Colonic mucosa (tissue), 4 donors: ENCODE measurements at regions not wholly inside any gene's neighbourhood (a gene's known extent, or its start where the extent isn't known, plus 50 kb on each side); places are given as distances from the start of the nearest gene placed in this dataset.
"Not testable (repeated sequence)": the region's sequence is repeated elsewhere in the genome, so short reads cannot be mapped to it uniquely, and the experiment has no call there.

Source experiments
- DNase-seq: peaks from one replicate; pipeline ENCODE4 v3.0.0-alpha.2; 2020
- H3K27ac ChIP-seq: fragments of 200-600 bp; one replicate; pipeline ENCODE4 v1.8.0; 2021
- H3K27me3 ChIP-seq: fragments of 200-600 bp; one replicate; pipeline ENCODE4 v1.8.0; 2021
- H3K36me3 ChIP-seq: fragments of 200-600 bp; one replicate; pipeline ENCODE4 v1.8.0; 2021
- H3K4me1 ChIP-seq: fragments of 200-600 bp; one replicate; pipeline ENCODE4 v1.8.0; 2021; ENCODE audit warnings: mild to moderate bottlenecking
- H3K4me3 ChIP-seq: fragments of 200-600 bp; one replicate; pipeline ENCODE4 v1.8.0; 2021
- H3K9ac ChIP-seq, 2 donors: one replicate each; pipeline ENCODE4 v1.7.0; 2013; ENCODE audit warnings: control low read depth in 2 of 2, low read depth in 2 of 2, low read length in 2 of 2
- H3K9me3 ChIP-seq: fragments of 200-600 bp; one replicate; pipeline ENCODE4 v1.8.0; 2021
- CTCF ChIP-seq: fragments of 200-600 bp; IDR thresholded peaks from one replicate; pipeline ENCODE4 v1.8.0; 2022; ENCODE audit warnings: antibody characterized with exemption, mild to moderate bottlenecking
- intact Hi-C: fragments of 100-400 bp; cut with DNase I; formaldehyde crosslinking; loops from one replicate; pipeline ENCODE4 v1.14.1; 2022
- donor health status: healthy.
- donor health status: DM: no; HTN: no; CAD: no.
- donor health status: DM: no; HTN: no; CAD: no.

GRCh38 chr20:59484228-59484627 is 120.1 kb upstream of the PHACTR3 start:
- no peak for DNase-seq
- no peaks in the 10 kb centered on the region for H3K36me3 ChIP-seq
- H3K4me3 ChIP-seq: no peak overlapping the region
- no peaks in the 10 kb centered on the region for H3K4me1 ChIP-seq
- H3K9ac ChIP-seq: no peak overlapping the region
- no peaks in the 10 kb centered on the region for H3K9me3 ChIP-seq
- no peaks in the 10 kb centered on the region for H3K27me3 ChIP-seq
- intact Hi-C loops: no loop called here
- no peak overlapping the region for H3K27ac ChIP-seq
- no peak for TF ChIP-seq CTCF

- no peak for DNase-seq
- Histone ChIP-seq H3K27me3 (no peaks in the 10 kb centered on the region), H3K4me3 (no peak overlapping the region), H3K36me3 (no peaks in the 10 kb centered on the region), H3K9ac (no peak overlapping the region), H3K4me1 (no peaks in the 10 kb centered on the region), H3K9me3 (no peaks in the 10 kb centered on the region), H3K27ac (no peak overlapping the region)
- intact Hi-C loops: no loop called here
- no peak for TF ChIP-seq CTCF
Measured at GRCh38 chr20:59485576-59486454, 118.5 kb upstream of the PHACTR3 start.

- H3K36me3 ChIP-seq, H3K4me3 ChIP-seq, DNase-seq: not testable (repeated sequence)
Measured at GRCh38 chr20:59488459-59488858, 115.9 kb upstream of the PHACTR3 start.

GRCh38 chr20:59490196-59491004 is 113.9 kb upstream of the PHACTR3 start:
- intact Hi-C loops: not testable (repeated sequence)

More at GRCh38 chr20:59488459-59488858, 115.9 kb upstream of the PHACTR3 start:
- H3K9ac ChIP-seq, intact Hi-C loops, H3K4me1 ChIP-seq, H3K27me3 ChIP-seq, H3K27ac ChIP-seq, H3K9me3 ChIP-seq: not testable (repeated sequence)

GRCh38 chr20:59491884-59492283 is 112.5 kb upstream of the PHACTR3 start:
- intact Hi-C loops: no loop called here
- Histone ChIP-seq H3K27me3 (no peaks in the 10 kb centered on the region), H3K4me1 (no peaks in the 10 kb centered on the region), H3K27ac (no peak overlapping the region), H3K9me3 (no peaks in the 10 kb centered on the region), H3K9ac (no peak overlapping the region), H3K4me3 (no peak overlapping the region), H3K36me3 (no peaks in the 10 kb centered on the region)
- TF ChIP-seq CTCF: no peak
- DNase-seq: no peak

More at GRCh38 chr20:59490196-59491004, 113.9 kb upstream of the PHACTR3 start:
- H3K27me3 ChIP-seq, H3K9me3 ChIP-seq, H3K4me3 ChIP-seq, DNase-seq, H3K36me3 ChIP-seq, H3K27ac ChIP-seq, H3K4me1 ChIP-seq, H3K9ac ChIP-seq: not testable (repeated sequence)

GRCh38 chr20:59493926-59494325 is 110.4 kb upstream of the PHACTR3 start:
- intact Hi-C loops: no loop called here
- Histone ChIP-seq H3K4me1 (no peaks in the 10 kb centered on the region), H3K9ac (no peak overlapping the region), H3K36me3 (no peaks in the 10 kb centered on the region), H3K4me3 (no peak overlapping the region), H3K27me3 (no peaks in the 10 kb centered on the region), H3K27ac (no peak overlapping the region), H3K9me3 (no peaks in the 10 kb centered on the region)
- no peak for TF ChIP-seq CTCF
- no peak for DNase-seq
